Gastroesophageal sphincter (tissue), 4 donors: ENCODE measurements at regions not wholly inside any gene's neighbourhood (a gene's known extent, or its start where the extent isn't known, plus 50 kb on each side); places are given as distances from the start of the nearest gene placed in this dataset.

Experiments used
- ATAC-seq: fragments of 150-250 bp; one replicate; pipeline ENCODE4 v1.9.1; 2016; ENCODE audit warnings: mild to moderate bottlenecking, moderate library complexity
- H3K27ac ChIP-seq, 4 donors: fragments of 200-600 bp; sonication (generic) in 3 of 4; 1 replicate in 3 of 4; 2 replicates in 1 of 4; pipeline ENCODE4 v1.5.1; 2016 to 2019
- H3K27me3 ChIP-seq: fragments of 200-600 bp; sonication (generic); one replicate; pipeline ENCODE4 v1.5.1; 2019
- H3K36me3 ChIP-seq, 2 donors: fragments of 200-600 bp; sonication (generic); one replicate each; pipeline ENCODE4 v1.5.1; 2019; ENCODE audit warnings: control low read depth in 1 of 2
- H3K4me1 ChIP-seq, 3 donors: fragments of 200-600 bp; sonication (generic); 1 replicate in 2 of 3; 2 replicates in 1 of 3; pipeline ENCODE4 v1.5.1; 2016 to 2019; ENCODE audit warnings: control low read depth in 2 of 3
- H3K4me3 ChIP-seq, 2 donors: fragments of 200-600 bp; sonication (generic); one replicate each; pipeline ENCODE4 v1.5.1; 2019; ENCODE audit warnings: mild to moderate bottlenecking in 1 of 2, moderate library complexity in 1 of 2
- H3K9me3 ChIP-seq, 3 donors: fragments of 200-600 bp; sonication (generic); one replicate each; pipeline ENCODE4 v1.5.1; 2017 to 2019; ENCODE audit warnings: control low read depth in 2 of 3
- EP300 ChIP-seq: sonication (generic); formaldehyde crosslinking; IDR thresholded peaks from one replicate; pipeline ENCODE4 v1.6.1; 2017; ENCODE audit warnings: antibody characterized with exemption, mild to moderate bottlenecking
- POLR2A ChIP-seq, 2 donors: fragments of 450-650 bp; IDR thresholded peaks; one replicate each; pipeline ENCODE4 v1.6.1; 2017; ENCODE audit warnings: antibody characterized with exemption in 2 of 2, mild to moderate bottlenecking in 2 of 2, moderate library complexity in 1 of 2
- POLR2AphosphoS5 ChIP-seq: sonication (generic); formaldehyde crosslinking; IDR thresholded peaks from one replicate; pipeline ENCODE4 v1.6.1; 2017; ENCODE audit warnings: antibody characterized with exemption
- WGBS, 2 donors: methylation state at CpG; one replicate each; pipeline ENCODE4 v1.1.5; 2018; ENCODE audit warnings: low coverage in 1 of 2; 5-methylcytosine and 5-hydroxymethylcytosine counted together
- TF ChIP-seq, protein P1 (sequence below), 4 experiments: fragments of 200-600 bp in 2 of 4; fragments of 450-650 bp in 2 of 4; sonication (generic) in 1 of 4; IDR thresholded peaks; one replicate each; pipeline ENCODE4 v1.5.1; 2017 to 2019; ENCODE audit warnings: antibody characterized with exemption in 4 of 4, mild to moderate bottlenecking in 2 of 4, moderate library complexity in 2 of 4

DNA sequence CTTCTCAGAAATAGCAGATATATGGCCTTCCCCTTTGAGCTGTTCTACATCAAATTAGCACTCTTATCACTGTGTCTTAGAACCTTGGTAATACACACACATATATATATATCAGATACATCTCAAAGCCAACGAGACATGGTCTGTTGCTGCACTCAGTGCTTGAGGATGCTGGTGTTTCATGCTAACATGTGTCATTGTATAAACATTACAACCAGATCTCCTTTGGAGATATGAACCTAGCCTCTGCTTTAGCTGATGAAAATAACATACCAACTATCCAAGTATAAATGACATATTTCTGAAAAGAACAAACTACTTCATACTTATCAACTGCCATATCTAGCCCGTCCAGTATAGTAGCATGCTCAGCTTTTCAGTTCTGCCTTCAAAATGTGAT lies 226.7 kb upstream of the HNRNPA3 start:
- Histone ChIP-seq H3K27ac (no peak overlapping the region), H3K4me1 (no peaks in the 10 kb centered on the region), H3K4me3 (no peak overlapping the region), H3K36me3 (no peaks in the 10 kb centered on the region), H3K9me3 (no peaks in the 10 kb centered on the region), H3K27me3 (peaks cover 11% of the 10 kb centered on the region)
- ATAC-seq: no peak
- TF ChIP-seq, protein P1, sequence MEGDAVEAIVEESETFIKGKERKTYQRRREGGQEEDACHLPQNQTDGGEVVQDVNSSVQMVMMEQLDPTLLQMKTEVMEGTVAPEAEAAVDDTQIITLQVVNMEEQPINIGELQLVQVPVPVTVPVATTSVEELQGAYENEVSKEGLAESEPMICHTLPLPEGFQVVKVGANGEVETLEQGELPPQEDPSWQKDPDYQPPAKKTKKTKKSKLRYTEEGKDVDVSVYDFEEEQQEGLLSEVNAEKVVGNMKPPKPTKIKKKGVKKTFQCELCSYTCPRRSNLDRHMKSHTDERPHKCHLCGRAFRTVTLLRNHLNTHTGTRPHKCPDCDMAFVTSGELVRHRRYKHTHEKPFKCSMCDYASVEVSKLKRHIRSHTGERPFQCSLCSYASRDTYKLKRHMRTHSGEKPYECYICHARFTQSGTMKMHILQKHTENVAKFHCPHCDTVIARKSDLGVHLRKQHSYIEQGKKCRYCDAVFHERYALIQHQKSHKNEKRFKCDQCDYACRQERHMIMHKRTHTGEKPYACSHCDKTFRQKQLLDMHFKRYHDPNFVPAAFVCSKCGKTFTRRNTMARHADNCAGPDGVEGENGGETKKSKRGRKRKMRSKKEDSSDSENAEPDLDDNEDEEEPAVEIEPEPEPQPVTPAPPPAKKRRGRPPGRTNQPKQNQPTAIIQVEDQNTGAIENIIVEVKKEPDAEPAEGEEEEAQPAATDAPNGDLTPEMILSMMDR (IDR thresholded peaks at IDR 0.05): no peak
- TF ChIP-seq EP300 (no peak), POLR2A (IDR thresholded peaks at IDR 0.05) (no peak), POLR2AphosphoS5 (no peak)
- WGBS, 2 donors: 78 to 100% methylated on average over 1 to 2 of the region's 2 CpGs

GRCh38 chr2:176986487-176986886 lies 226.1 kb upstream of the HNRNPA3 start:
- TF ChIP-seq, protein P1 (IDR thresholded peaks at IDR 0.05): no peak
- TF ChIP-seq POLR2A (IDR thresholded peaks at IDR 0.05): no peak
- Histone ChIP-seq H3K4me1 (no peaks in the 10 kb centered on the region), H3K4me3 (no peak overlapping the region), H3K27me3 (peaks cover 11% of the 10 kb centered on the region), H3K9me3 (no peaks in the 10 kb centered on the region), H3K27ac (no peak overlapping the region), H3K36me3 (no peaks in the 10 kb centered on the region)
- ATAC-seq: no peak
- 60 to 74% methylated on average over 5 of the region's 5 CpGs for WGBS, 2 donors

DNA sequence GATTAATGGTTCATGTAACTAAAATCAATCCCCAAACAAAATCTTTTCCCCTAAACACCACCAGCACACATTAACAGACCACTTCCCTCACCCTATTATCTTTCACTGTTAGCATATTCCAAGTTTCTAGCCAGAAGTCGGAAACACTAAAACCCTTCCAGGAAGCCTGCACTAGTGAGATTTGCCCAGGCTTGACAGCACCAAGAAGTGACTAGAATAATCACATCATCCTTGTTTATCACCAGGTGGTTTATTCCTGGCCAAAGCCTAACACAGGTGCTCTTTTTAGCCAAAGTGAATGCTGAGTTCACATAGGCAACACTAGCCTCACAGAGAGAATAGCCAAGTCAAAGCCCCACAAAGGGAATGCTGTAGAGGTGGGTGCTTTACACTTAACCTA lies 221.2 kb upstream of the HNRNPA3 start:
- WGBS, 2 donors: 44 to 83% methylated on average over 1 of the region's 1 CpG
- no peak for ATAC-seq
- Histone ChIP-seq H3K36me3 (no peaks in the 10 kb centered on the region), H3K4me1 (no peaks in the 10 kb centered on the region), H3K4me3 (no peak overlapping the region), H3K27ac (no peak overlapping the region), H3K27me3 (no peaks in the 10 kb centered on the region), H3K9me3 (no peaks in the 10 kb centered on the region)
- no peak for TF ChIP-seq POLR2A (IDR thresholded peaks at IDR 0.05)

DNA sequence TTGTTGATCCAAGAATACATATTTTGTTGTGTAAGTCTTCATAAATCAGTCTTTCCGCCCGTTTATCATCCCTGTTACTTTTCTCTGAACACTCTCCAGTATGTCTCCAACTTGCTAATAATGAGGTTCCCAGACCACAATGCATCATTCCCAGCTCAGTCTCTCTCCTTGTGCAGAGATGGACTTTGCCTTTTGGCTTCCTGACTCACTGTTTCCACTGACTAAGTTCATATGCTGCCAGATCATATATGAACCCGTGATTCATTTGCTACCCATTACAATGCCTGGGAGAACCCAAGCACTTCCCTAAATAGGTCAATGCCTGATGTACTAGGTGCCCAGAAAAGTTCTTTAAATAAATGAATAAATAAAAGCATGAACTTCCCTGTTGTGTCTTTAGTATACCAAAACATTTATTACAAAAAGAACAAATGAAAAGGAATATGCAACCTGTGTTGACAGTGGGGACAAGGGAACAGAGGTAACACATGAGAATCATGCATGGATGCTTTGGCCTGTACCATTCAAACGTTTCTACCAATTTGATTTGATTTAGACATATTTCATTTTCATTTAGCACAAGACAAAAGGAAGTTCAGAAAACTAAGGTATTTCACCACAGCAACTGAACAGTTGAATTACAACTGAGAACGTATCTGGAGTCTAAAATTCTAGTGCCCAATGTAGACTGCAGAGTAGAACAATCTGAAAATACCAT lies 215.4 kb upstream of the HNRNPA3 start:
- Histone ChIP-seq H3K36me3 (no peaks in the 10 kb centered on the region), H3K27ac (no peak overlapping the region), H3K4me3 (no peak overlapping the region), H3K9me3 (no peaks in the 10 kb centered on the region), H3K27me3 (no peaks in the 10 kb centered on the region), H3K4me1 (no peaks in the 10 kb centered on the region)
- no peak for ATAC-seq
- WGBS, 2 donors: 37 to 53% methylated on average over 4 to 5 of the region's 5 CpGs
- TF ChIP-seq POLR2AphosphoS5: no peak
- TF ChIP-seq EP300: no peak
- TF ChIP-seq, protein P1 (IDR thresholded peaks at IDR 0.05): no peak
- TF ChIP-seq POLR2A (IDR thresholded peaks at IDR 0.05): no peak

DNA sequence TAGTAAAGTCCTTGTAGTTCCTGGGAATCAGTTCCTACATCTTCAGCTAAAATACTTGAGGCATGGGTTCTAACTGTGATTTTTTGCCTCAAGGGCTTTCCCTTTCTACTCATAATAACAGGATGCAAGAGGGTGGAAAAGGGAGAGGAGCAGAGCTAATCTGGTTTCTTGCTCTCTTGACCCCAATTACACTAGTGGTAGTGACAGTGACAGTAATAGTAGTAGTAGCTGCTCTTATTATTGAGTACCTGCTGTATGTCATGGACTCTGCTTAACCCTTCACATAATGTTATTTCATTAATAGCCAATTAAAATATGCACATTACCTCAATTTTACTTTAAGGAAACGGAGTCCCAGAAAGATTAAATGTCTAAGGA lies 214.8 kb upstream of the HNRNPA3 start:
- no peak overlapping the region for H3K27ac ChIP-seq
- no peaks in the 10 kb centered on the region for H3K27me3 ChIP-seq
- TF ChIP-seq POLR2AphosphoS5: no peak
- TF ChIP-seq, protein P1 (IDR thresholded peaks at IDR 0.05): no peak
- no peak for TF ChIP-seq POLR2A (IDR thresholded peaks at IDR 0.05)
- no peak for TF ChIP-seq EP300
- no peak for ATAC-seq
- no peaks in the 10 kb centered on the region for H3K9me3 ChIP-seq
- 73 to 100% methylated on average over 1 of the region's 1 CpG for WGBS, 2 donors
- no peaks in the 10 kb centered on the region for H3K4me1 ChIP-seq
- H3K36me3 ChIP-seq: no peaks in the 10 kb centered on the region
- H3K4me3 ChIP-seq: no peak overlapping the region
